ENCODE measurements at regions not wholly inside any gene's neighbourhood (a gene's known extent, or its start where the extent isn't known, plus 50 kb on each side); places are given as distances from the start of the nearest gene placed in this dataset.

DNA sequence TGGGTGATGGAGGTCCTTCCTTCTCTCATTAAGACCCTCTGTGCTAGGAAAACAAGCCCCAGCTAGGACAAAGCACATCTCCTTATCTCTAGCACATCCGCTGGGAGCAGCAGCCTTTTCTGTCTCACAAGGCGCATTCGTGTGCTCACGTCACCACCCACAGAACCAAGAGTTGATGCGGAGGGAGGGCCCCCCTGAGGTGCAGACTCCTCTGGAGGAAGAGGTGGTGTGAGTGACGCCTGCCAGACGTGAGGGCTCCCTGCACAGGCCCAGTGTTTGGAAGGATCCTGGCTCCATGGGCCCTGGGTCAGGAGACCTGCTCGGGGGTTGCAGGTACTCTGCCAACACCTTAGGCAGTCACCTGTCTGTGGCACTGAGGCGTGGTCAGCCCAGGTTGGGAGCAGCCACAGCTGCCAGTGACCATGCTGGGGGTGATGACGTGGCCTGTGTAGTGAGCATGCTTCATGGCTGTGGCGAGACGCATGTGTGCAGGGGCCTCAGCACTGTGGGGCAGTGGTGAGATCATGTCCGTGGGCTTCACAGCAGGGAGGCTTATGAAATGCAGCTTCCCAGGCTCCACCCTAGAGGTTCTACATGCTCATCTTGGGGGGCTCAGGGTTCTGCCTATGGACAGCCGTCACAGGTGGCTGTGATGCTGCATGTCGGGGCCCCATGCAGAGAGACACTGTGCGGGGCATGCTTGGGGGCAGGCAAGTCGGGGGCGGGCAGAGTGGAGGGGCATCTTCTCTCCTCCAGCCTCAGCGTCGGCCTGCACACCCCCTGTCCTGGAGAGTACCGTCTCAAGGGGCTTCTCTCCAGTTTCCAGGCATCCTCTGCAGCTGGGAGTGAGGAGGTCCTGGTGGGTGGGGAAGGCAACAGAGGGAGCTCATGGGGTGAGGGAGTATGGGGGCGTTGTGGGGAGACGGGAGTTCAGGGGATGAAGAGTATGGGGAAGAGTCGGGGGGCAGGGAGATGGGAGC lies 56.2 kb upstream of the DPYSL4 start:
- DNase-seq (ENCODE audit: low spot score): no peak
- in situ Hi-C loops (cut with MboI; ENCODE audit: low sequenced_read_pairs, unreplicated experiment): loop anchor here (25.0 kb wide), 1 partner anchor 243 kb away; no protein-coding TSS in a partner anchor
- TF ChIP-seq, protein P1, sequence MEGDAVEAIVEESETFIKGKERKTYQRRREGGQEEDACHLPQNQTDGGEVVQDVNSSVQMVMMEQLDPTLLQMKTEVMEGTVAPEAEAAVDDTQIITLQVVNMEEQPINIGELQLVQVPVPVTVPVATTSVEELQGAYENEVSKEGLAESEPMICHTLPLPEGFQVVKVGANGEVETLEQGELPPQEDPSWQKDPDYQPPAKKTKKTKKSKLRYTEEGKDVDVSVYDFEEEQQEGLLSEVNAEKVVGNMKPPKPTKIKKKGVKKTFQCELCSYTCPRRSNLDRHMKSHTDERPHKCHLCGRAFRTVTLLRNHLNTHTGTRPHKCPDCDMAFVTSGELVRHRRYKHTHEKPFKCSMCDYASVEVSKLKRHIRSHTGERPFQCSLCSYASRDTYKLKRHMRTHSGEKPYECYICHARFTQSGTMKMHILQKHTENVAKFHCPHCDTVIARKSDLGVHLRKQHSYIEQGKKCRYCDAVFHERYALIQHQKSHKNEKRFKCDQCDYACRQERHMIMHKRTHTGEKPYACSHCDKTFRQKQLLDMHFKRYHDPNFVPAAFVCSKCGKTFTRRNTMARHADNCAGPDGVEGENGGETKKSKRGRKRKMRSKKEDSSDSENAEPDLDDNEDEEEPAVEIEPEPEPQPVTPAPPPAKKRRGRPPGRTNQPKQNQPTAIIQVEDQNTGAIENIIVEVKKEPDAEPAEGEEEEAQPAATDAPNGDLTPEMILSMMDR (IDR thresholded peaks at IDR 0.05; ENCODE audit: borderline replicate concordance, control extremely low read depth, extremely low read depth, insufficient read depth, missing control alignments): no peak

DNA sequence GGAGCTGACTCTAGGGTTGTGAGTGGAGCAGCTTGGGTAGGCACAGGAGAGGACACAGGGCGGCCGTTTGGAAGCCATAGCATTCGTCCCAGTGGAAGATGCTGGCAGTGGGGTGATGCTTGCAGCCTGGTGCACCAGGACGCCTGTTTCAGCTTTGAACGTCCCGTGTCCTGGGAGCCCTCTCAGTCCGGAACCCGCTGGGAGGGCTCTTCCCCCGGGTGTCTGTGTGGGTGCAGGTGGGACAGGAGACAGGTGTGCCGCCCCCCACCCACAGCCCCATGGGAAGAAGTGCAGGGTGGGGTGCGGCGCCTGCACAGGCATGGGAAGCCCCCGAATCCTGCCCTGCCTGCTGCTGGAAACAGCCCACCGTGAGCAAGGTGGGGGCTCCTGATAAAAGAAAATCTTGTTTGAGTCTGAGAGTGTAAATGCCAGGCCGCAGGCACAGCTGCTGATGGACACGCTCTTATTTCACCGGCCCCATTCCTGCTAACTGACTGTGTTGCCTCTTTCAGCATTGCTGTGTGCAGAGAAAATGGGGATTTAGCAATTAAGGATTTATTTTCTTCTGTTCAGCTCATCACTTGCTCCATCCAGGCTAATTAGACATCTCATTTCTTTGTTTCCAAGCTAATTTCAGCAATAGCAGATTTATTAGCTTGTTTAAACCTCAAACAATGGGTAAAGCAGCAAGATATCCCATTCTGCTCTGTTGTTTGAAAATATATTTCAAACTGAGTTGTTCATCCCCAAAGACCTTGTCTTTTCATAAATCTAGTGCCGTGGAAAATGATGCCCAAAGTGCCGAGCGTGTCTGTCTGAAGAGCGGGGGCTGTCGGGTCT lies 54.9 kb upstream of the DPYSL4 start:
- in situ Hi-C loops (cut with MboI; ENCODE audit: low sequenced_read_pairs, unreplicated experiment): loop anchor here (25.0 kb wide), 1 partner anchor 244 kb away; no protein-coding TSS in a partner anchor
- DNase-seq (ENCODE audit: low spot score): no peak
- TF ChIP-seq, protein P1 (IDR thresholded peaks at IDR 0.05; ENCODE audit: borderline replicate concordance, control extremely low read depth, extremely low read depth, insufficient read depth, missing control alignments): no peak

DNA sequence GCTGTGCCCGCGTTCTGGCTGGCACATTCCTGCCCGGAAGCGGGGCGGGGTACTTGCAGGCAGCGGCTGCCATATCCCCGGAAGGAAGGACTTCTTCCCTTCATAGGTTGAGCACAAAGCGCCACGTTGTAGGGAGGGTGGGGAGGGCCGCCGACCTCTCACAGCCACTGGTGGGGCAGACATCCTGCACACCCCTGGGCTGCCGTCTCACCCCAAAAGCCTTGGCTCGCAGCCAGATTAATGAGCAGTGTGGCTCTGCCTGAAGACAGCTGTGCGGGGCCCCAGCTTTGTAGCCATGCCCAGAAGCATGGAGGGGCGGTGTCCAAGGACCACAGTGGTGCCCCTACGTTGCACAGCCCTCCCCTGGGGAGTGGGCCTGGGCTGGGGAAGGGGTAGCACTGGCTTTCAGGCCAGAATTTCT lies 54.3 kb upstream of the DPYSL4 start:
- no peak for DNase-seq (ENCODE audit: low spot score)
- in situ Hi-C loops (cut with MboI; ENCODE audit: low sequenced_read_pairs, unreplicated experiment): loop anchor here (25.0 kb wide), 1 partner anchor 245 kb away; no protein-coding TSS in a partner anchor
- TF ChIP-seq, protein P1 (IDR thresholded peaks at IDR 0.05; ENCODE audit: borderline replicate concordance, control extremely low read depth, extremely low read depth, insufficient read depth, missing control alignments): no peak

DNA sequence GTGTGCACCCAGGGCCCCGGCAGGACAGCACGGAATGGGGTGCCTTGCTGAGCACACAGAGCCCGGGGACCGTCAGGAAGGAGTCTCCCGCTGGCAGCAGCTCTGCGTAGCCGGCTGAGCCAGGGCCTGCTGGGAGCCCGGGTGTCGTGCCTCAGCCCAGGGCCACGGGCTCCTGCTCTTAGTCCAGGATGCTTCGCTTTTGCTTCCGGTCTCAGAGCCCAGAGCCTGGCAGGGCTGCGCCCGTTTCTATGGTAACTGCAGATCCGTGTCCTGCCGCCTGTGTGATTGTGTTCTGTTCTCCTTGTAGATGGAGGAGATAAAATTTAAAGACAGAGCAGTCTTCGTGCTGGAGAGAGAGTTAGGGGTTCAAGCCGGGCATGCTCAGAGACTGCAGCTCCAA lies 53.7 kb upstream of the DPYSL4 start:
- in situ Hi-C loops (cut with MboI; ENCODE audit: low sequenced_read_pairs, unreplicated experiment): loop anchor here (25.0 kb wide), 1 partner anchor 246 kb away; no protein-coding TSS in a partner anchor
- TF ChIP-seq, protein P1 (IDR thresholded peaks at IDR 0.05; ENCODE audit: borderline replicate concordance, control extremely low read depth, extremely low read depth, insufficient read depth, missing control alignments): no peak
- DNase-seq (ENCODE audit: low spot score): no peak

DNA sequence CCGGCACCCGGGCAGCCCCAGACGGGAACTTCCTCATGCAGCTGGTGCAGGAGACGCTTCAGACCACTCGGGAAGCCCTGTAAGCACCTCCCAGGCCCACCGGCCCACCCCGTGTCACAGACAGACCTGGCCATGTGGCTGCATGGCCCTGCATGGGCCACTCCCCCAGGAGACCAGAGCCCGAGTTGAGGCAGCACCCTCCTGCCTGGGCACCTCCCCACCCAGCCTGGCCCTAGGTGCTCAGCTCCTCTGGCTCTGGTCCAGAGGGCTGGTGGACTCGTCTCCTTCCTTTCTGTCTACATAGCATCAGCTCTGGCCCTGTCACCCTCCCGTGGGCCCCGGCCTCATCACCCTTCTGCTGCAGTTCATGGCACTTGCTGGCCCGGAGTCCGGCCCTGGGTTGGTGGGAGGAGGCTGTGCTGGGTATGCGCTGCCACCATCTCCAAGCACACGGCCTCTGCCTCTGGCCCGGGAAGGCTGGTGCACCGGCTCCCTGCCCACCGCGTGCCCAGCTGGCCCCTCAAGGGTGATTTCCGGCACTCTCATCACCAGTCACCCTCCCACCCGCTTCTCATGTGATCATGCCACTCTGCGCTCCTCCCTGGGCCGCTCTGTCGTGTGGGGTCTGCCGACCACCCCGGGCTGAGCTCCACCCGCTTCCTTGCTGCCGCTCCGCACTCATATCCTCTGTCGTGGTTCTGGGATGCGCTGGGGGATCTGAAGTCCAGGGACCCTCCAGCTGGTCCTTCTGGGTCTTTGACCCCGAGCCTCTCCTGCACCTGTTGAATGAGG lies 53.1 kb upstream of the DPYSL4 start:
- in situ Hi-C loops (cut with MboI; ENCODE audit: low sequenced_read_pairs, unreplicated experiment): loop anchor here (25.0 kb wide), 1 partner anchor 246 kb away; no protein-coding TSS in a partner anchor
- TF ChIP-seq, protein P1 (IDR thresholded peaks at IDR 0.05; ENCODE audit: borderline replicate concordance, control extremely low read depth, extremely low read depth, insufficient read depth, missing control alignments): no peak

More for the DNA sequence above, 53.1 kb upstream of the DPYSL4 start:
- no peak for DNase-seq (ENCODE audit: low spot score)

All from GM13976 (cell line).